ENCODE measurements at regions not wholly inside any gene's neighbourhood (a gene's known extent, or its start where the extent isn't known, plus 50 kb on each side); places are given as distances from the start of the nearest gene placed in this dataset.

- DNase-seq = no peak
- Histone ChIP-seq H3K4me3 (ENCODE audit: low read depth, low read length) (no peak overlapping the region), H3K36me3 (replicated peaks) (no peaks in the 10 kb centered on the region), H3K27ac (no peak overlapping the region), H3K27me3 (replicated peaks) (no peaks in the 10 kb centered on the region)
- in situ Hi-C loops (cut with HindIII; ENCODE audit: low pct_ligation_motif_present, low sequenced_read_pairs) = no loop called here
- no peak for TF ChIP-seq CTCF (IDR thresholded peaks at IDR 0.05; ENCODE audit: low read depth, low read length, missing control alignments)
Measured at GRCh38 chr14:85744573-85744972, 214.6 kb downstream of the FLRT2 start.

- DNase-seq = no peak
- no peaks in the 10 kb centered on the region for H3K36me3 ChIP-seq (replicated peaks)
- no peaks in the 10 kb centered on the region for H3K27me3 ChIP-seq (replicated peaks)
- TF ChIP-seq CTCF (IDR thresholded peaks at IDR 0.05; ENCODE audit: low read depth, low read length, missing control alignments) = no peak
- in situ Hi-C loops (cut with HindIII; ENCODE audit: low pct_ligation_motif_present, low sequenced_read_pairs) = no loop called here
- H3K27ac ChIP-seq = no peak overlapping the region
- no peak overlapping the region for H3K4me3 ChIP-seq (ENCODE audit: low read depth, low read length)
Measured at GRCh38 chr14:85732031-85732430, 202.1 kb downstream of the FLRT2 start.

GRCh38 chr14:85731186-85731585 is 201.2 kb downstream of the FLRT2 start:
- DNase-seq = peak; percentile 45
- no peak for TF ChIP-seq CTCF (IDR thresholded peaks at IDR 0.05; ENCODE audit: low read depth, low read length, missing control alignments)
- Histone ChIP-seq H3K36me3 (replicated peaks) (no peaks in the 10 kb centered on the region), H3K27me3 (replicated peaks) (no peaks in the 10 kb centered on the region), H3K27ac (no peak overlapping the region), H3K4me3 (ENCODE audit: low read depth, low read length) (no peak overlapping the region)
- in situ Hi-C loops (cut with HindIII; ENCODE audit: low pct_ligation_motif_present, low sequenced_read_pairs) = no loop called here

GRCh38 chr14:85728476-85729065 is 198.6 kb downstream of the FLRT2 start:
- no peak overlapping the region for H3K27ac ChIP-seq
- no peak for DNase-seq
- in situ Hi-C loops (cut with HindIII; ENCODE audit: low pct_ligation_motif_present, low sequenced_read_pairs) = no loop called here
- H3K36me3 ChIP-seq (replicated peaks) = no peaks in the 10 kb centered on the region
- H3K27me3 ChIP-seq (replicated peaks) = no peaks in the 10 kb centered on the region
- TF ChIP-seq CTCF (IDR thresholded peaks at IDR 0.05; ENCODE audit: low read depth, low read length, missing control alignments) = no peak
- H3K4me3 ChIP-seq (ENCODE audit: low read depth, low read length) = no peak overlapping the region

- in situ Hi-C loops (cut with HindIII; ENCODE audit: low pct_ligation_motif_present, low sequenced_read_pairs) = no loop called here
- no peaks in the 10 kb centered on the region for H3K27me3 ChIP-seq (replicated peaks)
- no peak overlapping the region for H3K27ac ChIP-seq
- no peak for DNase-seq
- H3K36me3 ChIP-seq (replicated peaks) = no peaks in the 10 kb centered on the region
- H3K4me3 ChIP-seq (ENCODE audit: low read depth, low read length) = no peak overlapping the region
- no peak for TF ChIP-seq CTCF (IDR thresholded peaks at IDR 0.05; ENCODE audit: low read depth, low read length, missing control alignments)
Measured at GRCh38 chr14:85714069-85714468, 184.1 kb downstream of the FLRT2 start.

- H3K4me3 ChIP-seq (ENCODE audit: low read depth, low read length) = no peak overlapping the region
- DNase-seq = no peak
- no peak for TF ChIP-seq CTCF (IDR thresholded peaks at IDR 0.05; ENCODE audit: low read depth, low read length, missing control alignments)
- in situ Hi-C loops (cut with HindIII; ENCODE audit: low pct_ligation_motif_present, low sequenced_read_pairs) = no loop called here
- H3K27ac ChIP-seq = no peak overlapping the region
- no peaks in the 10 kb centered on the region for H3K27me3 ChIP-seq (replicated peaks)
- H3K36me3 ChIP-seq (replicated peaks) = no peaks in the 10 kb centered on the region
Measured at GRCh38 chr14:85711620-85712019, 181.7 kb downstream of the FLRT2 start.
